Astrocyte (in vitro differentiated cells and primary cell): ENCODE measurements at regions not wholly inside any gene's neighbourhood (a gene's known extent, or its start where the extent isn't known, plus 50 kb on each side); places are given as distances from the start of the nearest gene placed in this dataset.

Source experiments
- DNase-seq: peaks from one replicate; pipeline ENCODE4 v3.0.0-alpha.2; 2010; ENCODE audit warnings: low read depth
- FAIRE-seq: peaks from 2 replicates; lab custom pipeline; 2011; peaks lifted over from hg19 to GRCh38; lab: Jason Lieb, UNC
- H2AFZ ChIP-seq: 2 replicates; pipeline ENCODE4 v1.6.0; 2012; ENCODE audit warnings: low read depth, low read length, inconsistent platforms
- H3K27ac ChIP-seq: 2 replicates; pipeline ENCODE4 v1.5.1; 2011; ENCODE audit warnings: low read depth, low read length, inconsistent platforms
- H3K27me3 ChIP-seq: 2 replicates; pipeline ENCODE4 v1.6.0; 2011; ENCODE audit warnings: low read length, inconsistent platforms; ENCODE audit not compliant: insufficient read depth
- H3K36me3 ChIP-seq: 2 replicates; pipeline ENCODE4 v1.5.1; 2011; ENCODE audit warnings: low read length, inconsistent platforms; ENCODE audit not compliant: insufficient read depth
- H3K4me1 ChIP-seq: 2 replicates; pipeline ENCODE4 v1.5.1; 2011; ENCODE audit warnings: low read length, inconsistent platforms; ENCODE audit not compliant: insufficient read depth
- H3K4me2 ChIP-seq: 2 replicates; pipeline ENCODE4 v1.6.0; 2012; ENCODE audit warnings: low read length, inconsistent platforms
- H3K4me3 ChIP-seq: 2 replicates; pipeline ENCODE4 v1.5.1; 2011; ENCODE audit warnings: low read depth, mild to moderate bottlenecking, low read length, inconsistent platforms; ENCODE audit not compliant: insufficient read depth
- H3K79me2 ChIP-seq: 2 replicates; pipeline ENCODE4 v1.6.0; 2012; ENCODE audit warnings: mild to moderate bottlenecking, low read length, inconsistent platforms; ENCODE audit not compliant: insufficient read depth
- H3K9ac ChIP-seq: 2 replicates; pipeline ENCODE4 v1.6.0; 2012; ENCODE audit warnings: mild to moderate bottlenecking, low read length, inconsistent platforms
- H3K9me3 ChIP-seq: 2 replicates; pipeline ENCODE4 v1.5.1; 2012; ENCODE audit warnings: low read depth, mild to moderate bottlenecking, low read length, inconsistent platforms; ENCODE audit not compliant: insufficient read depth
- H4K20me1 ChIP-seq: 2 replicates; pipeline ENCODE4 v1.6.0; 2012; ENCODE audit warnings: low read length, inconsistent platforms; ENCODE audit not compliant: insufficient read depth
- H3K27ac Mint-ChIP-seq: one replicate; pipeline ENCODE4 v1.8.0; 2021; ENCODE audit warnings: mild to moderate bottlenecking, mixed read lengths; ENCODE audit not compliant: unreplicated experiment
- H3K27me3 Mint-ChIP-seq: one replicate; pipeline ENCODE4 v1.8.0; 2021; ENCODE audit warnings: low read depth, mixed read lengths; ENCODE audit not compliant: unreplicated experiment
- H3K36me3 Mint-ChIP-seq: one replicate; pipeline ENCODE4 v1.8.0; 2021; ENCODE audit warnings: low read depth, mixed read lengths; ENCODE audit not compliant: unreplicated experiment
- H3K4me1 Mint-ChIP-seq: one replicate; pipeline ENCODE4 v1.8.0; 2021; ENCODE audit warnings: low read depth, mixed read lengths; ENCODE audit not compliant: unreplicated experiment
- H3K4me3 Mint-ChIP-seq: one replicate; pipeline ENCODE4 v1.8.0; 2021; ENCODE audit warnings: mild to moderate bottlenecking, moderate library complexity, mixed read lengths; ENCODE audit not compliant: unreplicated experiment
- H3K9me3 Mint-ChIP-seq: one replicate; pipeline ENCODE4 v1.8.0; 2021; ENCODE audit warnings: mild to moderate bottlenecking, mixed read lengths; ENCODE audit not compliant: unreplicated experiment
- EZH2 ChIP-seq: IDR thresholded peaks from 2 replicates; pipeline ENCODE4 v1.6.1; 2012; ENCODE audit warnings: mild to moderate bottlenecking, low read length, inconsistent platforms; ENCODE audit not compliant: insufficient read depth
- TF ChIP-seq, protein P1 (sequence below): IDR thresholded peaks from 2 replicates; pipeline ENCODE4 v1.5.1; 2011; ENCODE audit warnings: low read depth, mild to moderate bottlenecking, inconsistent platforms, low read length, moderate library complexity; ENCODE audit not compliant: insufficient read depth

DNA sequence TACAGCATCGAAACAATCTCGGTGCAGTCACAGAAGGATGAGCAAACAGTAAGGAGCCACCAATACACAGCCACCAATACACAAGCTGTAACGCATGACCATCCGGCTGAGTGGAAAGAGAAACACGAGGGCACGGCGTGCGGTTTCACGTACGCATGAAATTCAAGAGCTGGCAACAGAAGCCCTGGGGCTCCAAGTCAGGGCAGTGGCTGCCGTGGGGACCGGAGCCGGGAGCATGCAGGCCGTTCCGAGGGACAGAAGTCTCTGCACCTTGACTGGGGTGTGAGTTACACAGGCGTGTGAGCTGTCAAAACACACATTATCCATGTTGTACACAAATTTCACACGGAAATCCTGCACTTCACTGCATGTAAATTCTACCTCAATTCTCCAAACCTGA is 50.6 kb upstream of the METRNL start:
- Histone ChIP-seq H3K4me1 (no peaks in the 10 kb centered on the region), H2AFZ (no peak overlapping the region), H3K36me3 (no peaks in the 10 kb centered on the region), H3K9ac (no peak overlapping the region), H3K27ac (no peak overlapping the region), H3K9me3 (no peaks in the 10 kb centered on the region), H3K27me3 (no peaks in the 10 kb centered on the region), H3K4me2 (no peak overlapping the region), H4K20me1 (no peaks in the 10 kb centered on the region), H3K79me2 (no peaks in the 10 kb centered on the region), H3K4me3 (no peak overlapping the region)
- Mint-ChIP-seq H3K27ac (no peak overlapping the region), H3K27me3 (peaks cover 10% of the 10 kb centered on the region), H3K36me3 (peaks cover 33% of the 10 kb centered on the region), H3K9me3 (peaks cover 3% of the 10 kb centered on the region), H3K4me1 (no peaks in the 10 kb centered on the region), H3K4me3 (no peak overlapping the region)
- DNase-seq (no peak), FAIRE-seq (no peak)
- TF ChIP-seq EZH2: no peak
- TF ChIP-seq, protein P1, sequence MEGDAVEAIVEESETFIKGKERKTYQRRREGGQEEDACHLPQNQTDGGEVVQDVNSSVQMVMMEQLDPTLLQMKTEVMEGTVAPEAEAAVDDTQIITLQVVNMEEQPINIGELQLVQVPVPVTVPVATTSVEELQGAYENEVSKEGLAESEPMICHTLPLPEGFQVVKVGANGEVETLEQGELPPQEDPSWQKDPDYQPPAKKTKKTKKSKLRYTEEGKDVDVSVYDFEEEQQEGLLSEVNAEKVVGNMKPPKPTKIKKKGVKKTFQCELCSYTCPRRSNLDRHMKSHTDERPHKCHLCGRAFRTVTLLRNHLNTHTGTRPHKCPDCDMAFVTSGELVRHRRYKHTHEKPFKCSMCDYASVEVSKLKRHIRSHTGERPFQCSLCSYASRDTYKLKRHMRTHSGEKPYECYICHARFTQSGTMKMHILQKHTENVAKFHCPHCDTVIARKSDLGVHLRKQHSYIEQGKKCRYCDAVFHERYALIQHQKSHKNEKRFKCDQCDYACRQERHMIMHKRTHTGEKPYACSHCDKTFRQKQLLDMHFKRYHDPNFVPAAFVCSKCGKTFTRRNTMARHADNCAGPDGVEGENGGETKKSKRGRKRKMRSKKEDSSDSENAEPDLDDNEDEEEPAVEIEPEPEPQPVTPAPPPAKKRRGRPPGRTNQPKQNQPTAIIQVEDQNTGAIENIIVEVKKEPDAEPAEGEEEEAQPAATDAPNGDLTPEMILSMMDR: no peak

DNA sequence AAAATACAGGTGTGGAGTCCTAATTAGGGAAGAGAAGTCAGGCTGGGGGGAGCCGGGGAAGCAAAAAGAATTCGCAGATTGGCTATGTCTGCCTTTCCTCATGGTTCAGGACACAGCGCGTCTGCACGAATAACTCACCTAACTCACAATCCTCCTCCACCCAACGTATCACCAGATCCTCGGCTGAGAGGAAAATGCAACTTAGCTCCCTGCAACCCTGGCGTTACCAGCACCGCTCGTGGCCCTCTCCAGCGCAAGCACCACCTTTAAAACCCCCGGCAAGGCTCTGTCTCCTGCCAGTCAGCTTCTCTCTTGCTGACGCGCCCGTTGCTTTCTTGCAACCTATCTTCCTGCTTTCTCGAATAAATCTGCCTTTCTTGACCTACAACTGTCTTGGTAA is 49.8 kb upstream of the METRNL start:
- Histone ChIP-seq H3K4me2 (no peak overlapping the region), H3K4me3 (no peak overlapping the region), H3K36me3 (no peaks in the 10 kb centered on the region), H3K9me3 (no peaks in the 10 kb centered on the region), H3K27me3 (no peaks in the 10 kb centered on the region), H4K20me1 (no peaks in the 10 kb centered on the region), H3K4me1 (no peaks in the 10 kb centered on the region), H3K9ac (no peak overlapping the region), H3K79me2 (no peaks in the 10 kb centered on the region), H3K27ac (no peak overlapping the region), H2AFZ (no peak overlapping the region)
- H3K36me3 Mint-ChIP-seq: peaks cover 33% of the 10 kb centered on the region
- DNase-seq (no peak), FAIRE-seq (no peak)
- H3K4me1 Mint-ChIP-seq: no peaks in the 10 kb centered on the region
- H3K27ac Mint-ChIP-seq: no peak overlapping the region
- H3K9me3 Mint-ChIP-seq: peaks cover 3% of the 10 kb centered on the region
- no peak overlapping the region for H3K4me3 Mint-ChIP-seq
- TF ChIP-seq, protein P1: no peak
- TF ChIP-seq EZH2: no peak
- peaks cover 8% of the 10 kb centered on the region for H3K27me3 Mint-ChIP-seq
